SK-N-SH (cell line): ENCODE measurements at regions not wholly inside any gene's neighbourhood (a gene's known extent, or its start where the extent isn't known, plus 50 kb on each side); places are given as distances from the start of the nearest gene placed in this dataset.

Source experiments
- CTCF ChIA-PET: fragments of 300-600, 350-600 bp; formaldehyde crosslinking; extraction: SDS; loops from one replicate; lab custom pipeline; 2021; lab: Yijun Ruan, JAX
- POLR2A ChIA-PET: fragments of 350-600 bp; sonication (Branson Sonifier 250); formaldehyde crosslinking; extraction: SDS; loops from one replicate; lab custom pipeline; 2020; ENCODE audit warnings: antibody characterized with exemption, inconsistent platforms; lab: Yijun Ruan, JAX
- DNase-seq: peaks from one replicate; pipeline ENCODE4 v3.0.0; 2012
- H2AFZ ChIP-seq: fragments of 200-600 bp; sonication (generic); 2 replicates; pipeline ENCODE4 v1.8.1; 2016; ENCODE audit warnings: antibody characterized with exemption, mild to moderate bottlenecking, low read depth
- H3F3A ChIP-seq: fragments of 200-600 bp; sonication (generic); replicated peaks from 2 replicates; pipeline ENCODE3; 2016; ENCODE audit warnings: antibody characterized with exemption, mild to moderate bottlenecking; ENCODE audit not compliant: insufficient read depth
- H3K27ac ChIP-seq, 2 experiments: fragments of 200-500 bp in 1 of 2; fragments of 200-600 bp in 1 of 2; sonication (Bioruptor generic) in 1 of 2; sonication (generic), shearing (Covaris generic) in 1 of 2; 2 replicates each; pipeline versions ENCODE4 v1.5.1 to v1.6.1; 2014 to 2016; ENCODE audit warnings: low read depth in 2 of 2, inconsistent platforms in 1 of 2, low read length in 1 of 2, mild to moderate bottlenecking in 1 of 2, mixed read lengths in 1 of 2
- H3K27me3 ChIP-seq: fragments of 200-600 bp; sonication (generic), shearing (Covaris generic); 2 replicates; pipeline ENCODE4 v1.6.1; 2016; ENCODE audit warnings: mixed run types; ENCODE audit not compliant: insufficient read depth
- H3K36me3 ChIP-seq, 2 experiments: fragments of 200-500 bp in 1 of 2; fragments of 200-600 bp in 1 of 2; sonication (Bioruptor generic) in 1 of 2; sonication (generic) in 1 of 2; replicated peaks in 1 of 2; 2 replicates each; pipeline versions ENCODE3 to v1.5.1; 2014 to 2016; ENCODE audit warnings: low read length in 1 of 2, mild to moderate bottlenecking in 1 of 2; ENCODE audit not compliant: insufficient read depth in 2 of 2, control insufficient read depth in 1 of 2
- H3K4me1 ChIP-seq, 2 experiments: fragments of 200-500 bp in 1 of 2; fragments of 200-600 bp in 1 of 2; sonication (Bioruptor generic) in 1 of 2; sonication (generic), shearing (Covaris generic) in 1 of 2; 2 replicates each; pipeline versions ENCODE4 v1.5.1 to v1.6.1; 2014 to 2016; ENCODE audit warnings: low read depth in 1 of 2, low read length in 1 of 2, mixed run types in 1 of 2; ENCODE audit not compliant: insufficient read depth in 2 of 2, control insufficient read depth in 1 of 2
- H3K4me2 ChIP-seq: fragments of 200-600 bp; sonication (generic), shearing (Covaris generic); 2 replicates; pipeline ENCODE4 v1.6.1; 2017; ENCODE audit warnings: mixed run types
- H3K4me3 ChIP-seq, 2 experiments: fragments of 200-500 bp in 1 of 2; fragments of 200-600 bp in 1 of 2; sonication (Bioruptor generic) in 1 of 2; sonication (generic), shearing (Covaris generic) in 1 of 2; 2 replicates each; pipeline versions ENCODE4 v1.5.1 to v1.8.1; 2014 to 2016; ENCODE audit warnings: low read depth in 2 of 2, inconsistent platforms in 1 of 2, low read length in 1 of 2, mild to moderate bottlenecking in 1 of 2, mixed read lengths in 1 of 2, moderate library complexity in 1 of 2
- H3K79me2 ChIP-seq: fragments of 200-600 bp; sonication (generic); 2 replicates; pipeline ENCODE4 v1.8.1; 2017; ENCODE audit warnings: mild to moderate bottlenecking; ENCODE audit not compliant: insufficient read depth
- H3K9ac ChIP-seq: fragments of 200-600 bp; sonication (generic); 2 replicates; pipeline ENCODE4 v1.6.1; 2017; ENCODE audit warnings: mixed run types
- H3K9me2 ChIP-seq: fragments of 200-600 bp; sonication (generic); 2 replicates; pipeline ENCODE4 v1.6.1; 2017; ENCODE audit warnings: mixed run types
- H3K9me3 ChIP-seq: fragments of 200-600 bp; sonication (generic); 2 replicates; pipeline ENCODE4 v1.6.1; 2017; ENCODE audit warnings: mixed run types, mild to moderate bottlenecking, moderate library complexity
- H4K20me1 ChIP-seq: fragments of 200-600 bp; sonication (generic); 2 replicates; pipeline ENCODE4 v1.6.1; 2017; ENCODE audit warnings: mild to moderate bottlenecking, mixed run types; ENCODE audit not compliant: insufficient read depth
- CHD2 ChIP-seq: fragments of 150-350 bp; IDR thresholded peaks from 2 replicates; pipeline ENCODE4 v1.6.1; 2018; ENCODE audit warnings: low read length; ENCODE audit not compliant: partially characterized antibody
- EZH2phosphoT487 ChIP-seq: fragments of 200-600 bp; sonication (generic); IDR thresholded peaks from 2 replicates; pipeline ENCODE4 v1.6.1; 2017; ENCODE audit warnings: low read depth, mixed run types, mild to moderate bottlenecking, antibody characterized with exemption, moderate library complexity, borderline replicate concordance
- FOXJ3 ChIP-seq: sonication (generic); formaldehyde crosslinking; IDR thresholded peaks from 2 replicates; pipeline ENCODE4 v1.5.1; 2020; ENCODE audit warnings: mild to moderate bottlenecking, missing genetic modification reagents
- GABPA ChIP-seq: IDR thresholded peaks from 2 replicates; pipeline ENCODE4 v1.4.0; 2012; ENCODE audit warnings: low read depth, mild to moderate bottlenecking
- MEF2A ChIP-seq: IDR thresholded peaks from 2 replicates; pipeline ENCODE4 v1.4.0; 2012; ENCODE audit warnings: low read depth, borderline replicate concordance
- MXI1 ChIP-seq: IDR thresholded peaks from 2 replicates; pipeline ENCODE4 v1.6.1; 2012; ENCODE audit warnings: mild to moderate bottlenecking, low read depth, low read length, improper control_type of control experiment
- NFIC ChIP-seq: IDR thresholded peaks from 2 replicates; pipeline ENCODE4 v1.4.0; 2012; ENCODE audit warnings: borderline replicate concordance
- NRF1 ChIP-seq: IDR thresholded peaks from 2 replicates; pipeline ENCODE4 v1.6.1; 2012; ENCODE audit warnings: low read depth, mild to moderate bottlenecking, low read length
- POLR2AphosphoS5 ChIP-seq: IDR thresholded peaks from 2 replicates; pipeline ENCODE4 v1.6.1; 2012; ENCODE audit warnings: low read depth, low read length
- RCOR1 ChIP-seq: fragments of 150-350 bp; IDR thresholded peaks from 2 replicates; pipeline ENCODE4 v1.6.1; 2017; ENCODE audit warnings: antibody characterized with exemption, low read length
- RFX5 ChIP-seq: IDR thresholded peaks from 2 replicates; pipeline ENCODE4 v1.6.1; 2012; ENCODE audit warnings: mild to moderate bottlenecking, improper control_type of control experiment, low read length
- RXRA ChIP-seq: IDR thresholded peaks from 2 replicates; pipeline ENCODE4 v1.4.0; 2012; ENCODE audit warnings: low read depth, mild to moderate bottlenecking, borderline replicate concordance
- SMC3 ChIP-seq: IDR thresholded peaks from 2 replicates; pipeline ENCODE4 v1.6.1; 2012; ENCODE audit warnings: low read depth, low read length, improper control_type of control experiment
- TAF1 ChIP-seq: IDR thresholded peaks from 2 replicates; pipeline ENCODE4 v1.6.1; 2012; ENCODE audit warnings: low read depth, mild to moderate bottlenecking, low read length, moderate library complexity, borderline replicate concordance
- TCF12 ChIP-seq: IDR thresholded peaks from 2 replicates; pipeline ENCODE4 v1.4.0; 2012
- YY1 ChIP-seq: IDR thresholded peaks from 2 replicates; pipeline ENCODE4 v1.4.0; 2012; ENCODE audit warnings: low read depth, mild to moderate bottlenecking
- ZBTB33 ChIP-seq: IDR thresholded peaks from 2 replicates; pipeline ENCODE4 v1.4.0; 2012; ENCODE audit warnings: low read depth, borderline replicate concordance
- WGBS: methylation state at CpG from one replicate; pipeline ENCODE4 v1.1.6; 2017; ENCODE audit warnings: low lambda C conversion rate; 5-methylcytosine and 5-hydroxymethylcytosine counted together
- TF ChIP-seq, protein P1 (sequence below): IDR thresholded peaks from 2 replicates; pipeline ENCODE4 v1.4.0; 2012; ENCODE audit warnings: low read depth

DNA sequence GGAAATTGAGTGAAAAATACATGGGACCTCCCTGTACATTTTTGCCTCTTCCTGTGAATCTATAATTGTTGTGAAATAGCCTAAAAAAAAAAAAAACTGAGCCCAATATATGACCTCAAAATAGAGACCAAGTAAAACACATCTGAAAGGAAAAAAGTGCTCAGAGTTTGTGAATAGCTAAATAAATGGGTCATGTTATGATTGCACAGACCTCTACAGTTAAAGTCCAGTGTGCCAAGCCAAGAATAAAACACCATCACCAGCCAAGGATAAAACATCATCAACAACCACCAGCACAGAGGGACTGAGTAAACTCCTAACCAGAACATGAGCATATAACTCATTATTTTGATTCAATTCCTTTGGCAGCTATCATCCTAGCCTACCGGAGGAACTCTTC, 115.6 kb upstream of the AGTR1 start (continued):
- no peak for TF ChIP-seq ZBTB33
- TF ChIP-seq YY1 = no peak
- TF ChIP-seq, protein P1, sequence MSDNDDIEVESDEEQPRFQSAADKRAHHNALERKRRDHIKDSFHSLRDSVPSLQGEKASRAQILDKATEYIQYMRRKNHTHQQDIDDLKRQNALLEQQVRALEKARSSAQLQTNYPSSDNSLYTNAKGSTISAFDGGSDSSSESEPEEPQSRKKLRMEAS = no peak
- TF ChIP-seq MEF2A = no peak

DNA sequence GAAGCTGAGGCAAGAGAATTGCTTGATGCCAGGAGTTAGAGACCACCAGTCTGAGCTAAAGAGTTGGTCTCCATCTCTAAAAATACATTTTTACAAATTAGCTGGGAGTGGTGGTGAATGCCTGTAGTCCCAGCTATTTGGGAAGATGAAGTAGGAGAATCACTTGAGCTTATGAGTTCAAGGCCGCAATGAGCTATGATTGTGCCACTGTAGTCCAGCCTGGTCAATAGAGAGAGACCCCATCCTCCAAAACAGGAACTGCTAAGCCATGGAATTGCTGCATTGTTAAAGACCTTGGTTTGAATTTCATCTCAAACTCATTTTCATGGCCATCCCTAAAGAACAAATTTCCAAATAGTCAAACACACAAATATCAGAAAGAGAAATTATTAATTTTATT, 113.9 kb upstream of the AGTR1 start:
- no peak overlapping the region for H3K4me3 ChIP-seq
- POLR2A ChIA-PET = no interaction called here
- no peaks in the 10 kb centered on the region for H3K36me3 ChIP-seq
- H3K4me1 ChIP-seq = no peaks in the 10 kb centered on the region; a peak in 1 of 4 replicates
- H3K79me2 ChIP-seq = no peaks in the 10 kb centered on the region; the same call in 1 of the 2 replicates
- WGBS = 67% methylated on average over 1 of the region's 1 CpG
- CTCF ChIA-PET = no interaction called here
- H3K27me3 ChIP-seq = no peaks in the 10 kb centered on the region
- no peak overlapping the region for H2AFZ ChIP-seq
- no peaks in the 10 kb centered on the region for H3K9me3 ChIP-seq
- H3K9ac ChIP-seq = no peak overlapping the region
- H3K4me2 ChIP-seq = no peak overlapping the region
- H3F3A ChIP-seq = no peaks in the 10 kb centered on the region
- H4K20me1 ChIP-seq = no peaks in the 10 kb centered on the region
- no peak for DNase-seq
- TF ChIP-seq TCF12 (no peak), RXRA (no peak), RCOR1 (no peak), POLR2AphosphoS5 (no peak), CHD2 (no peak), EZH2phosphoT487 (no peak), FOXJ3 (CRISPR knock-in tag) (no peak), SMC3 (no peak), MXI1 (no peak), RFX5 (no peak), NRF1 (no peak)
- H3K9me2 ChIP-seq = no peaks in the 10 kb centered on the region
- H3K27ac ChIP-seq = no peak overlapping the region

GRCh38 chr3:148584438-148584837, 113.3 kb upstream of the AGTR1 start:
- H3K36me3 ChIP-seq = no peaks in the 10 kb centered on the region
- no peak overlapping the region for H2AFZ ChIP-seq
- H3K4me3 ChIP-seq = no peak overlapping the region
- DNase-seq = no peak
- POLR2A ChIA-PET = no interaction called here
- H3K4me1 ChIP-seq = no peaks in the 10 kb centered on the region; a peak in 1 of 4 replicates
- H3K9me2 ChIP-seq = no peaks in the 10 kb centered on the region
- H3K9me3 ChIP-seq = no peaks in the 10 kb centered on the region
- H3F3A ChIP-seq = no peaks in the 10 kb centered on the region
- no peak overlapping the region for H3K4me2 ChIP-seq
- TF ChIP-seq TAF1 (no peak), NFIC (no peak), GABPA (no peak)
- TF ChIP-seq, all 33 proteins: peak for 0
- Histone ChIP-seq H3K9ac (no peak overlapping the region), H4K20me1 (no peaks in the 10 kb centered on the region), H3K27ac (no peak overlapping the region), H3K79me2 (no peaks in the 10 kb centered on the region; the same call in 1 of the 2 replicates), H3K27me3 (no peaks in the 10 kb centered on the region)
- CTCF ChIA-PET = no interaction called here
